Aorta (tissue), 5 donors: ENCODE measurements at regions not wholly inside any gene's neighbourhood (a gene's known extent, or its start where the extent isn't known, plus 50 kb on each side); places are given as distances from the start of the nearest gene placed in this dataset.

ENCODE experiments used
- ATAC-seq: fragments of 200-7000 bp; cut with Tn5 transposase; one replicate; pipeline ENCODE4 v1.9.1; 2022; ENCODE audit warnings: moderate library complexity; ENCODE audit not compliant: low FRiP score
- DNase-seq, 2 donors: peaks; one replicate each; pipeline ENCODE4 v3.0.0-alpha.2; 2020
- H3K27ac ChIP-seq, 2 donors: one replicate each; pipeline ENCODE4 v1.5.1; 2013; ENCODE audit warnings: low read length in 2 of 2, mild to moderate bottlenecking in 2 of 2, moderate library complexity in 2 of 2, control low read depth in 1 of 2, inconsistent platforms in 1 of 2, low read depth in 1 of 2
- H3K27me3 ChIP-seq, 2 donors: one replicate each; pipeline ENCODE4 v1.6.1; 2013; ENCODE audit warnings: control low read depth in 1 of 2, low read length in 1 of 2, mild to moderate bottlenecking in 1 of 2, moderate library complexity in 1 of 2; ENCODE audit not compliant: insufficient read depth in 2 of 2, control insufficient read depth in 1 of 2
- H3K36me3 ChIP-seq, 2 donors: one replicate each; pipeline ENCODE4 v1.6.1; 2013; ENCODE audit warnings: control low read depth in 1 of 2, low read length in 1 of 2, mild to moderate bottlenecking in 1 of 2; ENCODE audit not compliant: insufficient read depth in 2 of 2, control insufficient read depth in 1 of 2
- H3K4me1 ChIP-seq, 2 donors: one replicate each; pipeline ENCODE4 v1.6.1; 2013; ENCODE audit warnings: low read length in 2 of 2, control low read depth in 1 of 2, mild to moderate bottlenecking in 1 of 2, moderate library complexity in 1 of 2; ENCODE audit not compliant: insufficient read depth in 2 of 2, control insufficient read depth in 1 of 2
- H3K4me3 ChIP-seq, 2 donors: one replicate each; pipeline ENCODE4 v1.5.1; 2013; ENCODE audit warnings: low read length in 2 of 2, control low read depth in 1 of 2, mild to moderate bottlenecking in 1 of 2
- H3K9me3 ChIP-seq: one replicate; pipeline ENCODE4 v1.6.1; 2013; ENCODE audit warnings: mild to moderate bottlenecking, low read length; ENCODE audit not compliant: control insufficient read depth
- WGBS, 2 donors: extraction: QIAGEN DNeasy Blood & Tissue Kit; methylation state at CpG; one replicate each; pipeline ENCODE4 v1.1.7; 2013; 5-methylcytosine and 5-hydroxymethylcytosine counted together
- intact Hi-C, 2 donors: fragments of 100-400 bp; cut with DNase I; formaldehyde crosslinking; loops; one replicate each; pipeline versions ENCODE4 v1.14.2 to v1.15.0; 2022
- donor health status: healthy with polysubstance abuse.
- donor health status: Bipolar disorder and iron deficiency.
- donor health status: DM: no; HTN: no; CAD: no.
- donor health status: DM: no; HTN: no; CAD: no.
- donor health status: DM: yes; HTN: yes; CAD: no.

DNA sequence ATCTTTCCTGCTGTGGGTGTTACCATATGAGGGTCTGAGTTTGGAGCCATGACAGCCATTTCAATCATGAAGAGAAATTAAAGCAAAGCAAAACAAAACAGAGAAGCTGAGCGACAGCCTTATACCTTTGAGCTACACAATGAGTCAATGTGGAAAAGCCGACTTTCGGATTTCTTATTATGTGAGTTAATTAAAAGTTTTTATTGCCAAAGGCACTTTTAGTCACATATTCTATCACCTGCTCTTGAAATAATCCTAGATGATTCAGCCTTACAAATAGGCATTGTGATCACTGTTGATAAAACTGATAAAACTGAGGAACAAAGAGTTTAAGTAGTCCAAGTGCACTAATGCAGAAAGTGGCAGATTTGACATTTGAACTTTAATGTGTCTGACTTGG is 381.9 kb upstream of the TENM4 start:
- WGBS, 2 donors: 85 to 94% methylated on average over 3 of the region's 3 CpGs
- no peaks in the 10 kb centered on the region for H3K36me3 ChIP-seq
- DNase-seq: no peak
- no peaks in the 10 kb centered on the region for H3K27me3 ChIP-seq
- no peak overlapping the region for H3K27ac ChIP-seq
- no peak overlapping the region for H3K4me3 ChIP-seq
- intact Hi-C loops: no loop called here
- no peaks in the 10 kb centered on the region for H3K4me1 ChIP-seq
- no peak for ATAC-seq
- peaks cover 2% of the 10 kb centered on the region for H3K9me3 ChIP-seq

DNA sequence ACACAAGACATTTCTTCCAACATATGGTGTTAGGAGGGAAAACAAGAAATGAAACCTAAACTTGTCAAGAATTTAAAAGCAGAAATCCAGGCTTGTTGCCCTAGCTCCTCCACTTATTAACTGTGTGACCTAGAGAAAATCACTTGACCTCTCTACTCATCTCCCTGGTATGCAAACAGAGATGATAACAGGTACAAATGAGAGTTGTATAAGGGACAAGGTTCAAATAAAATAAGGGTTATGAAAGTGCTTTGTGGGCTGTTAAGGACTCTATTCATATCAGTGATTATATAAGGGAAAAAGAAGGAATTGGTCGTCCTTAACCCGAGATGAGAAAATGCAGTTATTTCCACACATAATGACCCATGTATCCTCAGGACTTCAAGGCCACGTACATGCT is 372.7 kb upstream of the TENM4 start:
- Histone ChIP-seq H3K9me3 (peaks cover 4% of the 10 kb centered on the region), H3K27me3 (no peaks in the 10 kb centered on the region), H3K36me3 (no peaks in the 10 kb centered on the region), H3K4me1 (no peaks in the 10 kb centered on the region), H3K27ac (no peak overlapping the region), H3K4me3 (no peak overlapping the region)
- 67 to 88% methylated on average over 3 of the region's 3 CpGs for WGBS, 2 donors
- ATAC-seq: no peak
- DNase-seq: no peak
- intact Hi-C loops: no loop called here

DNA sequence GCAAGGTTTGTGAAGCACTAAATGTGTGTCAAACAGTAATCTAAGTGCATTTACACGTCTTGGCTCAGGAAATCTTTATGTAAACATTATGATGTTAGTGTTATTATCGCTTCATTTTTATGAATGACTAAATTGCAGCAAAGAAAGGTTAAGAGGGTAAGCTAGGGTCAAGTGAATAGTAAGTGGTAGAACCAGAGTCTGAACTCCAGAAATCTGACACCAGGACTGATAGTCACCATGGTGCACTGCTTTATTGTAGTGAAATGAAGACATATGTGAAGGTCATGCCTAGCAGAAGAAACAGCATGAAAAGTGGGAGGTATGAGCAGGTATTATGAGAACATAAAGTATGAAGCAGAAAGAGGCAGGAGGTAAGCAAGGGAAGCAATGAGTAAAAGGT is 368.7 kb upstream of the TENM4 start:
- WGBS, 2 donors: 20 to 25% methylated on average over 2 of the region's 2 CpGs
- DNase-seq (no peak), ATAC-seq (no peak)
- intact Hi-C loops: no loop called here
- H3K27ac ChIP-seq: no peak overlapping the region
- H3K4me1 ChIP-seq: no peaks in the 10 kb centered on the region
- no peaks in the 10 kb centered on the region for H3K27me3 ChIP-seq
- H3K4me3 ChIP-seq: no peak overlapping the region
- H3K9me3 ChIP-seq: no peaks in the 10 kb centered on the region
- H3K36me3 ChIP-seq: no peaks in the 10 kb centered on the region

DNA sequence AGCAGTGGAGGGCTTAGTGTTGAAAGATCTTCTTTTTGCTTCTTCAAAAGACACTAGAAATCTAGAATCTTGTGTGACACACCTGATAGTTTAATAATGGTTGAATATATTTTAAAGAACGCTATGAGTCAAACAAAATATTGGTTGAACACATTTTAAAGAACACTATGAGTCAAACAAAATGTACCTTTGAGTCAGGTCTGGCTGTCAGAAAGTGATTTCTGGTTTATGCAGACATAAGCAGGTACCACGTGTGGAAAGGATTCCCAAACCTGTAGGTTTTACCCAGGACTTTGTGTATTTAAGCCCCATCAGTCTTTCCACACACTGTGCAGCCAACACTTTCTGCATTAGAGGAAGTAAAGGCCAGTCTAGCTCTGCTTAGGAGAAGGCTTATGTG is 366.7 kb upstream of the TENM4 start:
- Histone ChIP-seq H3K27me3 (no peaks in the 10 kb centered on the region), H3K9me3 (peaks cover 2% of the 10 kb centered on the region), H3K4me1 (no peaks in the 10 kb centered on the region), H3K36me3 (no peaks in the 10 kb centered on the region), H3K27ac (no peak overlapping the region), H3K4me3 (no peak overlapping the region)
- intact Hi-C loops: no loop called here
- ATAC-seq (no peak), DNase-seq (no peak)
- 74 to 76% methylated on average over 2 of the region's 2 CpGs for WGBS, 2 donors

DNA sequence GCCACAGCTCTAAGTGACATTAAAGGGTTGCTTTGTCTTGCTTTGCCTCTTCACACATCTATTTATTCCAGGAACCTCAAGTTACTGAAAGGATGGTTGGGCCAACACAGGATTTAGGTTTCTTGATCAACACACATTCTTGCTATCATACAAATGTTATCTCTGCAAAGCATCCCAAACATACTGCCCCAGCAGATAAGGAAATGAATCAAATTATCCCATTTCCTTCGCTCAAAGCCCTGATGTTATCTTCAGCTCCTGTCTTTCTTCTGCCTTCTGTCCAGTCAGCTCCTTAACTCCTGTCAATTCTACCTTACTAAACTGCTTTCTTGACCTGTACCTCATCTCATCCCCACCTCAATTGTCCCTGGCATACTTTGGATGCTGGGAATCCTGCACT is 355.9 kb upstream of the TENM4 start:
- H3K36me3 ChIP-seq: no peaks in the 10 kb centered on the region

DNA sequence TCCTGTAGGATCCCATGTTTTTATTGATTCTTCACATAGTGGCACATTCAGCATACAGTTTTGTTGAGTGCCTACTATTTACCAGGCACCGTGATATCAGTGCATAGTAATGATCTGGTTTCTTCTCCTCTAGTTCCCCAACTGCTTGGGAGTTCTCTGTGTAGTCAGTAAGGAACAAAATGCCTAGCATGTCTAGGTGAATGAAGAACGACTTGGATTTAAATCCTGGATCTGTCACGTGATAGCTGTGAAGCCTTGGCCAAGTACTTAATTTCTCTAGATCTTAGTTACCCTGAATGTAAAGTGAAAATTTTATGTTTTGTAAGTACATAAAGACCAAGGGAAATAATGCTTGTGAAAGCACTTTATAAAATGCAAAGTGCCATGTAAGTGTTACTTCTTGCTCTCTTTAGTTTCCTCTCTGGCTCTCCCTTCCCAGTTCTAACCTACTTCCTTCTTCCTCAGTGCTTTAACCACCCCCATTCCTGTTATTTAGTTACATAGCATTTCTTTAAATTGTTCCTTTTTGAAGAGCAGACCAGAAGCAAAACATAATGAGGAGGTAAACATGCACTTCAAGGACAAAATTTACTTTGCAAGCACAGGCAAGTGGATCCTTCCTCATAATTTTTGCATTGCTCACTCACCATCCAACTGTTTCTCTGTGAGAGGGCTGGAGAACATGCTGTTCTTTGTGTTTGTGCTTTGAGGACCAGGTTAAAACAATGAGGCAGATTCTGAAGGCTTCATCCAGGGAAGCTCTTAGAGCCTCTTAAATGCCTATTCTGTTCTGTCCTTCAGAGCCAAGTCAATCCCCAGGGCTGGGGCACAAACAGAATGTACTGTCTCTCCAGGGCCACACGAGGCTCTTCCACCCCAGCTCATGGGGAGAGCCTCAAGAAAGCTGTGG is 353.9 kb upstream of the TENM4 start:
- Histone ChIP-seq H3K36me3 (no peaks in the 10 kb centered on the region), H3K4me3 (no peak overlapping the region), H3K9me3 (no peaks in the 10 kb centered on the region), H3K4me1 (no peaks in the 10 kb centered on the region), H3K27me3 (no peaks in the 10 kb centered on the region), H3K27ac (no peak overlapping the region)
- no peak for ATAC-seq
- 64 to 67% methylated on average over 4 of the region's 4 CpGs for WGBS, 2 donors
- intact Hi-C loops: no loop called here
- DNase-seq: no peak

More for the DNA sequence above, 355.9 kb upstream of the TENM4 start:
- DNase-seq (no peak), ATAC-seq (no peak)
- H3K27me3 ChIP-seq: no peaks in the 10 kb centered on the region
- no peaks in the 10 kb centered on the region for H3K4me1 ChIP-seq
- WGBS, 2 donors: 87 to 95% methylated on average over 1 of the region's 1 CpG
- intact Hi-C loops: no loop called here
- no peaks in the 10 kb centered on the region for H3K9me3 ChIP-seq
- H3K4me3 ChIP-seq: no peak overlapping the region
- no peak overlapping the region for H3K27ac ChIP-seq

DNA sequence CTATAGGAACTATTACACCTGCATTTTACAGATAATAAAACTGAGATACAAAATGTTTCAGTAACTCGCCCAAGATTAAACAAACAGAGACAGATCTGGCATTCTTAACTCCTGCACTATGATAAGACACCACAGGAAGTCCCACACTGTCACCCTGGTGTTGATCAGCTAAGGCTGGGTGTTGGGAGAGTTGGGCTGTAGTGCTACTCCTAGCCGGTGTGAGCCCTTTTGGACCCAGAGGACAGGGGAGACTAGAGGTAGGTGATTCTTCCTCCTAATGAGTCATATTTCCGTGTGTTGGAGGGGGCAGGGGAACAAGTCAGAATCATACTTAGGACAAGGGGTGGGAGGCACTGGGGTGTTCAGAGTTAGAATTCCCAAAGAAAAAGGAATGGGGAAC is 353.2 kb upstream of the TENM4 start:
- Histone ChIP-seq H3K4me1 (no peaks in the 10 kb centered on the region), H3K4me3 (no peak overlapping the region), H3K9me3 (no peaks in the 10 kb centered on the region), H3K27ac (no peak overlapping the region), H3K27me3 (no peaks in the 10 kb centered on the region), H3K36me3 (no peaks in the 10 kb centered on the region)
- DNase-seq: no peak
- ATAC-seq: no peak
- 76 to 82% methylated on average over 3 of the region's 3 CpGs for WGBS, 2 donors
- intact Hi-C loops: no loop called here

DNA sequence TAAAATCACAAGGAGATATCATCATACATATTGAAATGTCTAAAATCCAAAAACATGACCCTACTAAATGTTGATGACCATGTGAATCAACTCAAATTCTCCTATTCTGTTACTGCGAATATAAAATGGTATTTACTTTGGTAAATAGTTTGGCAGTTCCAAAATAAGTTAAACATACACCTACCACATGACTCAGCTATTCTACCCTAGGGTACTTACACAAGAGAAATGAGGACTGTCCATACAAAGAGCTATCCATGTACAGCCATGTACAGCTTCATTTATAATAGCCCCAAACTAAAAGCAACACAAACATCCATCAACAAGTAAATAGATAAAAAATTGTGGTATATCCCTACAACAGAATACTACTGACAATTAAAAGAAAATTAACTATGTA is 346.1 kb upstream of the TENM4 start:
- 83 to 87% methylated on average over 1 of the region's 1 CpG for WGBS, 2 donors
- ATAC-seq (no peak), DNase-seq (no peak)
- Histone ChIP-seq H3K27ac (no peak overlapping the region), H3K36me3 (no peaks in the 10 kb centered on the region), H3K4me3 (no peak overlapping the region), H3K27me3 (no peaks in the 10 kb centered on the region), H3K4me1 (no peaks in the 10 kb centered on the region), H3K9me3 (no peaks in the 10 kb centered on the region)
- intact Hi-C loops: no loop called here

DNA sequence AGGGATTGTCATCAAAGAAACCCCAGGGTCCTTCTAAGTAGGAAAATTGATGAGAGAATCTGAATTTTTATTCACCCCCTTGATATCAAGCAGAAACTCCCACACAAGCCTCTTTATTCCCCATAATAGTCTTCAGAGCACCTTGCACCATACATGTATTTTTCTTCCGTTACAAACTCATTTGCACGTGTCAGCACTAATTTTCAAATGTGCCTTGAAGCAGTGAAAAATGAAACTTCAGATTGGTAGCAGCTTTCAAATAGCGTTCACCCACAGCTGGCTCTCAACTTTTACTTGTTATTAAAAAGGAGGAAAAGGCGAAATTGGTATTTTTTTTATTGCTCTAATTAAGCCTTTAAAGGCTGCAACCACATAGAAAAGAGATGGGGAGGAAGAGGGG is 343.0 kb upstream of the TENM4 start:
- no peaks in the 10 kb centered on the region for H3K4me1 ChIP-seq
- H3K4me3 ChIP-seq: no peak overlapping the region
- ATAC-seq (no peak), DNase-seq (no peak)
- intact Hi-C loops: no loop called here
- H3K27ac ChIP-seq: no peak overlapping the region
- no peaks in the 10 kb centered on the region for H3K9me3 ChIP-seq
- H3K27me3 ChIP-seq: no peaks in the 10 kb centered on the region
- H3K36me3 ChIP-seq: no peaks in the 10 kb centered on the region
- 36 to 41% methylated on average over 4 of the region's 4 CpGs for WGBS, 2 donors
